Osteoblast (primary cell): ENCODE measurements at regions not wholly inside any gene's neighbourhood (a gene's known extent, or its start where the extent isn't known, plus 50 kb on each side); places are given as distances from the start of the nearest gene placed in this dataset.

Experiments
- DNase-seq: peaks from one replicate; pipeline ENCODE4 v3.0.0; 2011; ENCODE audit warnings: low spot score, mixed read lengths; ENCODE audit not compliant: insufficient read length; ENCODE audit errors: missing footprints
- H2AFZ ChIP-seq: 2 replicates; pipeline ENCODE4 v1.6.0; 2011; ENCODE audit warnings: mild to moderate bottlenecking, low read length
- H3K27ac ChIP-seq: 2 replicates; pipeline ENCODE4 v1.5.1; 2011; ENCODE audit warnings: mild to moderate bottlenecking, low read depth, low read length, moderate library complexity
- H3K27me3 ChIP-seq: 2 replicates; pipeline ENCODE4 v1.6.0; 2012; ENCODE audit warnings: mild to moderate bottlenecking, control low read depth, inconsistent platforms, low read length, moderate library complexity; ENCODE audit not compliant: insufficient read depth
- H3K36me3 ChIP-seq: 2 replicates; pipeline ENCODE4 v1.5.1; 2011; ENCODE audit warnings: mild to moderate bottlenecking, low read length, control low read depth, moderate library complexity; ENCODE audit not compliant: insufficient read depth
- H3K4me1 ChIP-seq: 2 replicates; pipeline ENCODE4 v1.5.1; 2011; ENCODE audit warnings: mild to moderate bottlenecking, low read length, control low read depth, moderate library complexity; ENCODE audit not compliant: insufficient read depth
- H3K4me2 ChIP-seq: 2 replicates; pipeline ENCODE4 v1.6.0; 2011; ENCODE audit warnings: mild to moderate bottlenecking, low read length; ENCODE audit not compliant: insufficient read depth
- H3K4me3 ChIP-seq: fragments of 200-600 bp; sonication (generic); 3 replicates; pipeline ENCODE4 v1.5.1; 2012; ENCODE audit warnings: mild to moderate bottlenecking, low read length, inconsistent platforms; ENCODE audit not compliant: insufficient read depth
- H3K79me2 ChIP-seq: 2 replicates; pipeline ENCODE4 v1.6.0; 2012; ENCODE audit warnings: mild to moderate bottlenecking, low read length, control low read depth, inconsistent platforms; ENCODE audit not compliant: insufficient read depth
- H3K9me3 ChIP-seq: 2 replicates; pipeline ENCODE4 v1.5.1; 2011; ENCODE audit warnings: low read depth, low read length, control low read depth
- H4K20me1 ChIP-seq: 2 replicates; pipeline ENCODE4 v1.6.0; 2012; ENCODE audit warnings: mild to moderate bottlenecking, low read length, control low read depth; ENCODE audit not compliant: insufficient read depth
- TF ChIP-seq, protein P1 (sequence below): IDR thresholded peaks from 2 replicates; pipeline ENCODE4 v1.5.1; 2011; ENCODE audit warnings: mild to moderate bottlenecking, low read depth, low read length, moderate library complexity; ENCODE audit errors: extremely low read depth

DNA sequence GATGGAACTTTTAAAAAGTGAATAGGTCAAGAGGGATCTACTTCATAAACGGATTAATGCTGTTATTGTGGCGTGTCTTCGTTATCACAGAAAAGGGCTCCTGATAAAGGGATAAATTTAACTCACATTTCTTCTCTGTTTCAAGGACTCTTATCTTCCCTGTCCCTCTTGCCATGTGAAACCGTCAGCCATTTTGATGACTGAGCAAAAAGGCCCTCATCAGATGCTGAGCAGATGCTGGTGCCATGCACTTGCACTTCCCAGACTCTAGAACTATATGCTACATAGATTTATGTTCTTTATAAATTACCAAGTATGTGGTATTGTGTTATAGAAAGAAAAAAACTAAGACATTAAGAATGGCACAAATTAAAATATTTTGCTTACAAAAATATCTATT is 1011.8 kb upstream of the GBE1 start:
- Histone ChIP-seq H3K27ac (no peak overlapping the region), H3K4me3 (no peak overlapping the region), H3K36me3 (no peaks in the 10 kb centered on the region), H2AFZ (no peak overlapping the region), H3K4me1 (no peaks in the 10 kb centered on the region), H3K9me3 (peaks cover 3% of the 10 kb centered on the region), H4K20me1 (no peaks in the 10 kb centered on the region), H3K79me2 (no peaks in the 10 kb centered on the region), H3K27me3 (no peaks in the 10 kb centered on the region), H3K4me2 (no peak overlapping the region)
- no peak for DNase-seq
- TF ChIP-seq, protein P1, sequence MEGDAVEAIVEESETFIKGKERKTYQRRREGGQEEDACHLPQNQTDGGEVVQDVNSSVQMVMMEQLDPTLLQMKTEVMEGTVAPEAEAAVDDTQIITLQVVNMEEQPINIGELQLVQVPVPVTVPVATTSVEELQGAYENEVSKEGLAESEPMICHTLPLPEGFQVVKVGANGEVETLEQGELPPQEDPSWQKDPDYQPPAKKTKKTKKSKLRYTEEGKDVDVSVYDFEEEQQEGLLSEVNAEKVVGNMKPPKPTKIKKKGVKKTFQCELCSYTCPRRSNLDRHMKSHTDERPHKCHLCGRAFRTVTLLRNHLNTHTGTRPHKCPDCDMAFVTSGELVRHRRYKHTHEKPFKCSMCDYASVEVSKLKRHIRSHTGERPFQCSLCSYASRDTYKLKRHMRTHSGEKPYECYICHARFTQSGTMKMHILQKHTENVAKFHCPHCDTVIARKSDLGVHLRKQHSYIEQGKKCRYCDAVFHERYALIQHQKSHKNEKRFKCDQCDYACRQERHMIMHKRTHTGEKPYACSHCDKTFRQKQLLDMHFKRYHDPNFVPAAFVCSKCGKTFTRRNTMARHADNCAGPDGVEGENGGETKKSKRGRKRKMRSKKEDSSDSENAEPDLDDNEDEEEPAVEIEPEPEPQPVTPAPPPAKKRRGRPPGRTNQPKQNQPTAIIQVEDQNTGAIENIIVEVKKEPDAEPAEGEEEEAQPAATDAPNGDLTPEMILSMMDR: no peak

DNA sequence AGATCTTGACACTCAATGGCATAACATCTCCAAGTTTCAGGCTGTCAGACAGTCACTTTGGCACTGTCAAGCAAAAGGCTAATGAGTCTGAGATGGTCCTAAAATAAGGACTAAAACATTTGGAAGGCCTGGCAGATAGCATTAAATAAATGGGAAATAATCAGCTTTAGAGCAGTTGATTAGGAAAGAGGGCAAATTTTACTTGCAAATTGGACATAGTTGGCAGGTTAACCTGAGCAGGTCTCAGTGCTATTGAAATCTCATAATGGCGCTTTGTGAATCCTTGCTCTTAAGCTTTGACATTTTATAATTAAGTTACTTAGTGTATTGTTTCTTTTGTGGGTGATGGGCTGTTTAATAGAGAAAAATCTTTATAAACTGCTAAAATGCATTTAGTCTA is 1003.1 kb upstream of the GBE1 start:
- Histone ChIP-seq H3K4me3 (no peak overlapping the region), H3K27me3 (no peaks in the 10 kb centered on the region), H3K36me3 (no peaks in the 10 kb centered on the region), H3K9me3 (no peaks in the 10 kb centered on the region), H4K20me1 (no peaks in the 10 kb centered on the region), H3K27ac (no peak overlapping the region), H3K4me2 (no peak overlapping the region), H2AFZ (no peak overlapping the region), H3K4me1 (no peaks in the 10 kb centered on the region), H3K79me2 (no peaks in the 10 kb centered on the region)
- no peak for DNase-seq
- TF ChIP-seq, protein P1: no peak

DNA sequence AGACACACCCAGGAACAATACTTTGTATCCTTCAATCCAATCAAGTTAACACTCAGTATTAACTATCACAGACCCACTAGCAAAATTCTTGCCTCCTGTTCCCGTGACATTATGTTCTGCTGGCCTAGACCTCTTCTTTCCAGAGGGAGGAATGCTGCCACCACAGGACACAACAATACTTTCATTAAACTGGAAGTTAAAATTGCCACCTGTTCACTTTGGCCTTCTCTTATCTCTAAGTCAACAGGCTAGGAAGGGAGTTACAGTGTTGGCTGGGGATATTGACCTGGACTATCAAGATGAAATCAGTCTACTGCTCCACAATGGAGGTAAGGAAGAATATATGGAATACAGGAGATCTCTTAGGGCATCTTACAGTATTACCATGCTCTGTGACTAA is 1000.4 kb upstream of the GBE1 start:
- no peaks in the 10 kb centered on the region for H3K4me1 ChIP-seq
- no peak overlapping the region for H3K4me2 ChIP-seq
- peaks cover under 1% of the 10 kb centered on the region for H3K9me3 ChIP-seq
- no peak overlapping the region for H3K27ac ChIP-seq
- no peaks in the 10 kb centered on the region for H4K20me1 ChIP-seq
- no peaks in the 10 kb centered on the region for H3K36me3 ChIP-seq
- TF ChIP-seq, protein P1: no peak
- no peak overlapping the region for H2AFZ ChIP-seq
- H3K4me3 ChIP-seq: no peak overlapping the region
- H3K27me3 ChIP-seq: no peaks in the 10 kb centered on the region
- no peaks in the 10 kb centered on the region for H3K79me2 ChIP-seq
- DNase-seq: no peak

DNA sequence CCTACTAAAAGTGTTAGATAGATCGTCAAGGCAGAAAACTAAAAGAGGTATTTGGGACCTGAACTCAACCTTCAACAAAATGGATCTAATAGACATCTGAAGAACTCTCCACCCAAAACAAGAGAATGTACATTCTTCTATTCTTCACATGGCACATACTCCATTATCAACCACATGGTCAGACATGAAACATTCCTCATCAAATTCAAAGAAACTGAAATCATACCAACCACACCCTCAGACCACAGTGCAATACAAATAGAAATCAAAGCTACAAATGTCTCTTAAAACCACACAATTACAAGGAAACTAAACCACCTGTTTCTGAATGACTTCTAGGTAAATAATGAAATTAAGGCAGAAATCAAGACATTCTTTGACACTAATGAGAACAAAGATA is 984.1 kb upstream of the GBE1 start:
- Histone ChIP-seq H3K79me2 (no peaks in the 10 kb centered on the region), H4K20me1 (no peaks in the 10 kb centered on the region), H3K27me3 (no peaks in the 10 kb centered on the region), H3K27ac (no peak overlapping the region), H3K9me3 (peaks cover 7% of the 10 kb centered on the region), H3K4me3 (no peak overlapping the region), H3K4me2 (no peak overlapping the region), H3K36me3 (no peaks in the 10 kb centered on the region), H3K4me1 (no peaks in the 10 kb centered on the region), H2AFZ (no peak overlapping the region)
- DNase-seq: no peak
- TF ChIP-seq, protein P1: no peak
